ENCODE measurements at regions not wholly inside any gene's neighbourhood (a gene's known extent, or its start where the extent isn't known, plus 50 kb on each side); places are given as distances from the start of the nearest gene placed in this dataset.
"Not testable (repeated sequence)": the region's sequence is repeated elsewhere in the genome, so short reads cannot be mapped to it uniquely, and the experiment has no call there.

DNA sequence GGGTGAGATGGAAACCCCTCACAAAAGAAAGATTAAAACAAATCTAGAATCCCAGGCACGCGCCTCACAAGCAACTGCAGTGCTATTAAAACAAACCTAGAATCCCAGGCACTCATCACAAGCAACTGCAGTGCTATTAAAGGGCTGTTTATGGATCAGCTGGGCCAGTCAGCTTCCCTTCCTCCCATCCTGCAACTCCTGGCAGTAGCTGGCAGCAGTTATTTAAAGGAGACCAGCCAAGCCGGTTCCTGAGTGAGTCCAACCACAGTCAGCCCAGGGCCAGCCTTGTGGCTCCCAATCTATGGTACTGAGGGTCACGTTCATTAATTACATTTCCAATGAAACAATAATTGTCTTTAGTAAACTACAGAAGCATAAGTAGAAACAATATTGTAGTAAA, 1673.5 kb downstream of the SPATA31A7 start:
- TF ChIP-seq, protein P1, sequence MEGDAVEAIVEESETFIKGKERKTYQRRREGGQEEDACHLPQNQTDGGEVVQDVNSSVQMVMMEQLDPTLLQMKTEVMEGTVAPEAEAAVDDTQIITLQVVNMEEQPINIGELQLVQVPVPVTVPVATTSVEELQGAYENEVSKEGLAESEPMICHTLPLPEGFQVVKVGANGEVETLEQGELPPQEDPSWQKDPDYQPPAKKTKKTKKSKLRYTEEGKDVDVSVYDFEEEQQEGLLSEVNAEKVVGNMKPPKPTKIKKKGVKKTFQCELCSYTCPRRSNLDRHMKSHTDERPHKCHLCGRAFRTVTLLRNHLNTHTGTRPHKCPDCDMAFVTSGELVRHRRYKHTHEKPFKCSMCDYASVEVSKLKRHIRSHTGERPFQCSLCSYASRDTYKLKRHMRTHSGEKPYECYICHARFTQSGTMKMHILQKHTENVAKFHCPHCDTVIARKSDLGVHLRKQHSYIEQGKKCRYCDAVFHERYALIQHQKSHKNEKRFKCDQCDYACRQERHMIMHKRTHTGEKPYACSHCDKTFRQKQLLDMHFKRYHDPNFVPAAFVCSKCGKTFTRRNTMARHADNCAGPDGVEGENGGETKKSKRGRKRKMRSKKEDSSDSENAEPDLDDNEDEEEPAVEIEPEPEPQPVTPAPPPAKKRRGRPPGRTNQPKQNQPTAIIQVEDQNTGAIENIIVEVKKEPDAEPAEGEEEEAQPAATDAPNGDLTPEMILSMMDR (IDR thresholded peaks at IDR 0.05) = not testable (repeated sequence)
- TF ChIP-seq EZH2, EZH2phosphoT487 (IDR thresholded peaks at IDR 0.05): not testable (repeated sequence)

Measured in neural progenitor cell (in vitro differentiated cells).